GM06990 (cell line): ENCODE measurements at regions not wholly inside any gene's neighbourhood (a gene's known extent, or its start where the extent isn't known, plus 50 kb on each side); places are given as distances from the start of the nearest gene placed in this dataset.

Experiments used
- DNase-seq: peaks from one replicate; pipeline ENCODE4 v3.0.0-alpha.2; 2011; ENCODE audit not compliant: insufficient read length; ENCODE audit errors: extremely low read depth
- H3K27me3 ChIP-seq: replicated peaks from 2 replicates; pipeline ENCODE4 v1.6.0; 2011; ENCODE audit warnings: low read length; ENCODE audit not compliant: control insufficient read depth, insufficient read depth
- H3K36me3 ChIP-seq: 2 replicates; pipeline ENCODE4 v1.5.1; 2011; ENCODE audit warnings: low read length; ENCODE audit not compliant: control insufficient read depth, insufficient read depth
- H3K4me3 ChIP-seq: replicated peaks from 2 replicates; pipeline ENCODE4 v1.5.1; 2011; ENCODE audit warnings: low read depth, mild to moderate bottlenecking, control low read depth, low read length
- CTCF ChIP-seq: IDR thresholded peaks from 2 replicates; pipeline ENCODE4 v1.5.1; 2011; ENCODE audit warnings: low read length, control low read depth, mild to moderate bottlenecking, inconsistent platforms; ENCODE audit not compliant: insufficient read depth, poor library complexity, severe bottlenecking

DNA sequence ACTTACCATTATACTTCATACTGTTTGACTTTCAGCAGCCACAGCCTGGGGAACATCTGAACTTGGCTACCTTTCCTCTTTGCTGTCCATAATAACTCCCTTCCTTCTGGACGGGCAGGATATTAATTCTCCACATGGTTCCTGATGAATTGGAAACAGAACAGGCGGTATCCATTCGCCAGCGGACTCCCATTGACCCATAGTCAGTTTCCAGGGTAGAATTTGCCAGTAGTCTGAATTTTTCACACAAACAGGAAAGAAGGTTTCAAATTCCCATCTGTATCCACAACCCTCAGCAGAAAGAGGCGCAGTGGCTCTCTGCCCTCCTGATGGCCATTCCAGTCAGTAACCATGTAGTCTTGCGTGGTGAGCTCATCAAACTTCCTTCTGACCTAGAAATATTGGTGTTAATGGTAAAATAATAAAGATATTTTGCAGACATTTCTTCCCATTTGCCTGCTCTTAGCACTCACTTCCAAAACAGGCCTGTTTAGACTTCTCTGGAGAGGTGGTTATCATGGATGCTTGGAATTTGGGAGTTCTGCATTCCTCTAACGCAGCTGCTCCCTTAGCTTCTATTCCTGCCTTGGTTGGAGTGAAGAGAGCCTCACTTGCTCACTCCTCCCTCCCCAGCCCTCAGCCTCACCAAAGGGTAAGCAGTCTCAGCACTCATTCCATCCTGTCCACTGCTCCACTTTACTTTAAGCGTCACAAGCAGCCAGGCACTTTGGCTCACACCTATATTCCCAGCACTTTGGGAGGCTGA is 75.0 kb upstream of the OXGR1 start:
- no peak for TF ChIP-seq CTCF
- no peaks in the 10 kb centered on the region; the same call in 1 of the 2 replicates for H3K27me3 ChIP-seq
- no peak overlapping the region for H3K4me3 ChIP-seq
- no peak for DNase-seq
- H3K36me3 ChIP-seq, result no peaks in the 10 kb centered on the region

DNA sequence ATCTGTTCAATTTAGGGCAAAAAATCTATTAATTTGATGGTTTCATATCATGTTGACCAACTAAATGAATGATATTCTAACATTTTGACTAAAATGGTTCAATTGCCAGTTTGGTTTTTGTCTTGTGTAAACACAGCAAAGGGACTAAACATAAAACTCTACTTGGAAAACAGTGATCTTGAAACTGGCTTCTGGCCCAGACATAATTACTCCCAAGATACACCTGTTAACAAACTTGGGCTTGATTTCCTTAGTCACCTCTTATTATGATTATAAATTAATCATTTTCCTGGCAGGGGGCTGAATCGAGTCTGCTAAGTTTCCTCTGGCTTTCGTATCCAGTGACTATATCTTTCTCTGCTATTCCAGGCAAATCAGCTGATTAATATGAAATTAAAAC is 78.0 kb upstream of the OXGR1 start:
- TF ChIP-seq CTCF, result no peak
- DNase-seq, result no peak
- H3K27me3 ChIP-seq, result no peaks in the 10 kb centered on the region; the same call in 1 of the 2 replicates
- H3K4me3 ChIP-seq, result no peak overlapping the region
- no peaks in the 10 kb centered on the region for H3K36me3 ChIP-seq

DNA sequence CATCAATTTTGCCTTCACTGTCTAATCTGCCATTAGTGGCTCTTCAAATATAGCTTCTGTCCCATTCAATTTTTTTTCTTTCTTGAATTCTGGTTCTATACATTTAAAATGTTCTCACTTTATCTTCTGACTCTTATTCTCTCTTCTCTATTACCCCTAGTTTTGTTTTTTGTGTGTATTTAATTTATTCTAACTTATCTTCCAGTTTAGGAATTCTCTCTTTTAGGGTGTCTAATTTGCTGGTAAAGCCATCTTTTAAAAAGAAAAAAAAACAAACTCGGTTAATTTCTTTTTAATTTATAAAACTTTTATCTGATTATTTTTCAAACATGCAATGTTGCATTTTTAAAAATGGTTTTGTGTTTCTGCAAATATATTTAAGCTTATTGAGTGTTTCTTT is 80.3 kb upstream of the OXGR1 start:
- no peaks in the 10 kb centered on the region for H3K36me3 ChIP-seq
- no peak for DNase-seq
- no peak overlapping the region for H3K4me3 ChIP-seq
- no peak for TF ChIP-seq CTCF
- H3K27me3 ChIP-seq, result no peaks in the 10 kb centered on the region; the same call in 1 of the 2 replicates

GRCh38 chr13:97076898-97077297 is 82.6 kb upstream of the OXGR1 start:
- Histone ChIP-seq H3K4me3 (no peak overlapping the region), H3K36me3 (no peaks in the 10 kb centered on the region), H3K27me3 (no peaks in the 10 kb centered on the region)
- no peak for TF ChIP-seq CTCF
- DNase-seq, result no peak

DNA sequence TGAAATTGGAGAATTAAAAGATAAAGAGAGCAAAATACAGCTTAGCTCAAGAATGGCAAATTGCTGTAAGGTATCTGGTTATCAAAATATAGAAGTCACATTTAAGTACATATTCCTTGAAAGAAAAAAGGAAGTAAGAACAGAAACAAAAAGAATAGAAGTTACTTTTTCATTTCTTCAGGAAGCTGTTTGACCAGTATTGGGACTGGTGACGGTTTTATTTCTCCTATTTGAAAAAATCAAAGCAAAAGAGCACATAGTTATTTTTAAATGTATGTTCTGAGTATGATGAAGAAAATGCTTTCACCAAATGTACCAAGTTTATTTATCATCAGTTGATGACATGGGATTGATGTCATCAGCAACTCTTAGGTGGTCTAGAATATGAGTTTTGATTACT is 83.1 kb upstream of the OXGR1 start:
- no peak for DNase-seq
- Histone ChIP-seq H3K36me3 (no peaks in the 10 kb centered on the region), H3K4me3 (no peak overlapping the region), H3K27me3 (no peaks in the 10 kb centered on the region)
- no peak for TF ChIP-seq CTCF
